Common myeloid progenitor, CD34-positive (primary cell): ENCODE measurements at regions not wholly inside any gene's neighbourhood (a gene's known extent, or its start where the extent isn't known, plus 50 kb on each side); places are given as distances from the start of the nearest gene placed in this dataset.

Source experiments
- CTCF ChIA-PET: fragments of 350-600 bp; sonication (Branson Sonifier 250); formaldehyde crosslinking; loops from one replicate; lab custom pipeline; 2021; ENCODE audit warnings: antibody characterized with exemption; lab: Charles Lee
- POLR2A ChIA-PET: fragments of 350-600 bp; sonication (Branson Sonifier 250); formaldehyde crosslinking; loops from one replicate; lab custom pipeline; 2021; ENCODE audit warnings: antibody characterized with exemption; lab: Charles Lee
- DNase-seq, 3 donors: peaks; one replicate each; pipeline versions ENCODE4 v3.0.0 to v3.0.0-alpha.2; 2013
- H3K27ac ChIP-seq, 2 experiments: 1 replicate in 1 of 2; 2 replicates in 1 of 2; pipeline ENCODE4 v1.7.0; 2013; ENCODE audit warnings: inconsistent platforms in 2 of 2, low read length in 2 of 2, mild to moderate bottlenecking in 2 of 2, low read depth in 1 of 2, moderate library complexity in 1 of 2; ENCODE audit not compliant: severe bottlenecking in 2 of 2, insufficient read depth in 1 of 2, poor library complexity in 1 of 2
- H3K27me3 ChIP-seq, 5 experiments: replicated peaks in 2 of 5; 1 replicate in 3 of 5; 2 replicates in 2 of 5; pipeline versions ENCODE4 v1.6.1 to v1.7.0; 2013; ENCODE audit warnings: low read length in 4 of 5, mild to moderate bottlenecking in 2 of 5, moderate library complexity in 2 of 5, inconsistent platforms in 1 of 5; ENCODE audit not compliant: insufficient read depth in 5 of 5, control insufficient read depth in 4 of 5
- H3K36me3 ChIP-seq, 4 experiments: 1 replicate in 2 of 4; 2 replicates in 2 of 4; pipeline versions ENCODE4 v1.6.1 to v1.7.0; 2013; ENCODE audit warnings: low read length in 3 of 4, control low read depth in 1 of 4, mild to moderate bottlenecking in 1 of 4; ENCODE audit not compliant: control insufficient read depth in 4 of 4, insufficient read depth in 4 of 4
- H3K4me1 ChIP-seq, 4 experiments: 1 replicate in 3 of 4; 2 replicates in 1 of 4; pipeline versions ENCODE4 v1.6.1 to v1.7.1; 2013; ENCODE audit warnings: low read length in 3 of 4, mild to moderate bottlenecking in 3 of 4, control low read depth in 1 of 4, inconsistent platforms in 1 of 4, moderate library complexity in 1 of 4; ENCODE audit not compliant: control insufficient read depth in 4 of 4, insufficient read depth in 4 of 4; ENCODE audit errors: control extremely low read depth in 1 of 4
- H3K4me3 ChIP-seq, 7 experiments: 1 replicate in 4 of 7; 2 replicates in 3 of 7; pipeline versions ENCODE4 v1.5.1 to v1.7.0; 2013; ENCODE audit warnings: mild to moderate bottlenecking in 7 of 7, low read length in 6 of 7, moderate library complexity in 6 of 7, inconsistent platforms in 2 of 7, low read depth in 2 of 7, control low read depth in 1 of 7; ENCODE audit not compliant: insufficient read depth in 4 of 7, control insufficient read depth in 1 of 7; ENCODE audit errors: extremely low read depth in 1 of 7
- H3K9me3 ChIP-seq, 5 experiments: 1 replicate in 4 of 5; 2 replicates in 1 of 5; pipeline versions ENCODE4 v1.6.1 to v1.7.1; 2013; ENCODE audit warnings: low read length in 4 of 5, mild to moderate bottlenecking in 2 of 5, inconsistent platforms in 1 of 5, low read depth in 1 of 5, moderate library complexity in 1 of 5; ENCODE audit not compliant: control insufficient read depth in 4 of 5, insufficient read depth in 2 of 5; ENCODE audit errors: control extremely low read depth in 1 of 5
- WGBS: methylation state at CpG from one replicate; pipeline ENCODE4 v1.1.5; 2013; ENCODE audit not compliant: insufficient coverage; 5-methylcytosine and 5-hydroxymethylcytosine counted together

DNA sequence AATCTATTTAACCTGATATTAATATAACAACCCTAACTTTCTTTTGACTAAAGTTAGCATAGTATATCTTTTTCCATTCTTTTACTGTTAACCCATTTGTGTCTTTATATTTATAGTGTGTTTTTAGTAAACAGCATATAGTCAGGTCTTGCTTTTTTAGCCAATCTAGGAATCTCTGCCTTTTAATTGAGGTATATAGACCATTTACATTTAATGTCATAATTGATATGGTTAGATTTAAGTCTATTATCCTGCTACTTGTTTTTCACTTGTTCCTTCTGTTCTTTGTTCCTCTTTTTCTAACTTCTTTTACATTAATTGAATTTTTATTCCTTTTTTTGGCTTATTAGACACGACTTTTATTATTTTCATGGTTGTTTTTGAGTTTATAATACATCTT is 174.4 kb downstream of the KCTD15 start:
- H3K4me3 ChIP-seq = no peak overlapping the region
- ChIA-PET CTCF (no interaction called here), POLR2A (no interaction called here)
- peaks cover 0 to 4% (median 0%) of the 10 kb centered on the region in 5 experiments for H3K27me3 ChIP-seq
- peaks cover 0 to 22% (median 5%) of the 10 kb centered on the region in 5 experiments for H3K9me3 ChIP-seq
- no peaks in the 10 kb centered on the region for H3K4me1 ChIP-seq
- no peak for DNase-seq
- no peak overlapping the region for H3K27ac ChIP-seq
- no peaks in the 10 kb centered on the region for H3K36me3 ChIP-seq
- WGBS = no CpG with 5 or more reads among the region's 1 CpG

DNA sequence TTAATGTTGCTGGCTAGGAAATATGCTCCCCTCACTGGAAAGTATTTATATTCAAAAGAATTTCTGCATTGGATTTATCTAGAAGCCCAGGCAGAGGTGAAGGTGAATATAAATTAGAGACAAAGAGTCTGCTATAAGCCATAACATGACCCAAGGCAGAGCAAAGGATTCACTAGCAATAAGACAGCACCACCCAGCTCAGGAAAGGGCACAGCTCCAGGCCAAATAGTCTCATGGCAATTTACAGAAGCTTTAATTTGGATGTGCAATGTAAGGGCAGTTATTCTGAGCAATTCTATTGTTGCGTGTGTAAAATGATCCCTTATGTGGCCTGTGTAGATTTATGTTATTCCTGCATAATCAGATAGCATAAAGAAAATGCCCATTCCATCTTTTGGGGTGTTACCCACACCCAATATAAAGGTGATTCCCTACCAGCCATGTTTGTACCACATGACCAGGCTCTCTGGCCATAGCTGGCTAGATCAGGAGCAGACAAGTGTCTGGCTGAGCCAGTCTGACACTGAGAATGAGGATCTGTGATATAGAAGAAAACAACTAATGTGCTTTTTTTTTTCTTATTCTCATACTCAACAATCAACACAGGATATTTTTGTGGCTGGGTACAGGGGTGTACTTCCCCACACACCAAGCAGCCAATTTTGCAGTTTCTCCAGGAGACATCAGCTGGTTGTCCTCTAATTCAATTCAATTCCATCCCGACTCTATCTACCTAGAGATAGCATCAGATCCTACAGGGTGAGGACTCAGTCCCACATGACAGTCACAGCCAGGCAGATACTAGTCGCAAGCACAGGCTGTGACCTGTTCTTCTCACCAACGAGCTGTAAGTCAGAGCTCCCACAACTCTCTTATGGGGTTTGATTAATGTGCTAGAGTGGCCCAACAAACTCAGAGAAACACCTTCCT is 181.4 kb downstream of the KCTD15 start:
- H3K36me3 ChIP-seq = no peaks in the 10 kb centered on the region
- WGBS = 93% methylated on average over 2 of the region's 4 CpGs
- H3K27ac ChIP-seq = no peak overlapping the region

DNA sequence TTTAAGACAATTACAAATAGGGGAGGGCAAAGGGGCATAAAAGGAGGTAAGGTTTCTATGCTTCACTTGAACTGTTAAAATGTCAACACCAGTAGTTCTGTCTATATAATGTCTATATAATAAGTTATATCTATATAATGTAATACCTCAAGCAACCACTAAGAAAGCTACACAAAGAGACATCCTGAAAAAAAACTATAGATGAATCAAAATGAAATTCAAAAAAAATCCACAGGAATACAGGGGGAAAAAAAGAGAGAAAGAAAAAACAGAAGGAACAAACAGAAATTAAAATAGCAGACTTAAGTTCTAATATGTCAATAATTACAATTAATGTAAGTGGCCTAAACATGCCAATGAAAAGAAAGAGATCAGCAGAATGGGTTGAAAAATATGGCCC is 186.0 kb downstream of the KCTD15 start:
- peaks cover 0 to 4% (median 0%) of the 10 kb centered on the region in 5 experiments for H3K27me3 ChIP-seq
- H3K4me3 ChIP-seq = no peak overlapping the region
- no peaks in the 10 kb centered on the region for H3K36me3 ChIP-seq
- no peak overlapping the region for H3K27ac ChIP-seq
- peaks cover 0 to 5% (median 0%) of the 10 kb centered on the region in 5 experiments for H3K9me3 ChIP-seq
- no peaks in the 10 kb centered on the region for H3K4me1 ChIP-seq
- POLR2A ChIA-PET = no interaction called here
- no peak for DNase-seq
- CTCF ChIA-PET = no interaction called here

More for the DNA sequence above, 181.4 kb downstream of the KCTD15 start:
- ChIA-PET POLR2A (no interaction called here), CTCF (no interaction called here)
- Histone ChIP-seq H3K27me3 (peaks cover 0 to 5% (median 0%) of the 10 kb centered on the region in 5 experiments), H3K9me3 (no peaks in the 10 kb centered on the region), H3K4me1 (no peaks in the 10 kb centered on the region), H3K4me3 (no peak overlapping the region)
- no peak for DNase-seq

GRCh38 chr19:33988601-33989000 is 183.7 kb upstream of the LSM14A start:
- 92% methylated on average over 2 of the region's 3 CpGs for WGBS
- ChIA-PET CTCF (interaction anchor here (1.0 kb wide), 1 partner anchor 10 kb away, joined by 3 read pairs; no protein-coding TSS in a partner anchor), POLR2A (no interaction called here)
- DNase-seq = no peak
- Histone ChIP-seq H3K4me3 (no peak overlapping the region), H3K27me3 (peaks cover 0 to 6% (median 0%) of the 10 kb centered on the region in 5 experiments), H3K9me3 (peaks cover 0 to 35% (median 3%) of the 10 kb centered on the region in 5 experiments), H3K27ac (no peak overlapping the region), H3K36me3 (no peaks in the 10 kb centered on the region), H3K4me1 (no peaks in the 10 kb centered on the region)

DNA sequence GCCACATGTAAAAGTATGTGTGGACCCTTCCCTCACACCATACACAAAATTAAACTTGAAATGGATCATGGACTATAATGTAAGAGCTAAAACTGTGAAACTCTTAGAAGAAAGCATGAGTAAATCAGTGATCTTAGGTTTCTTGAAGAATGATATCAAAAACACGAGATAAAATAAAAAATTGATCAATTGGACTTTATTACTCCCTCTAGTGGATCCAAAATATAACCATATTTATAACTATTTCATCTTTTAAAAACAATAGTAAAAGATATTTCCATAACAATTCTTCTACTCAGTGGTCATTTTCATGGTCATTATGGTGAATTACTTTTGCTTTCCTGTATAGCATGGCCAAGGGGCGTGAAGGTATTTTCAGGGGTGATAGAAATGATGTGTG is 174.6 kb upstream of the LSM14A start:
- no peaks in the 10 kb centered on the region for H3K36me3 ChIP-seq
- H3K27me3 ChIP-seq = peaks cover 0 to 3% (median 0%) of the 10 kb centered on the region in 5 experiments
- no peak for DNase-seq
- no peak overlapping the region for H3K27ac ChIP-seq
- no peak overlapping the region for H3K4me3 ChIP-seq
- POLR2A ChIA-PET = no interaction called here
- no peaks in the 10 kb centered on the region for H3K4me1 ChIP-seq
- CTCF ChIA-PET = interaction anchor here (0.7 to 1.7 kb wide), 9 partner anchors 9 to 220 kb away, joined by 3 to 19 read pairs (median 5); no protein-coding TSS in a partner anchor
- WGBS = no CpG with 5 or more reads among the region's 2 CpGs
- H3K9me3 ChIP-seq = peaks cover 0 to 8% (median 0%) of the 10 kb centered on the region in 5 experiments

GRCh38 chr19:33998302-33998701 is 174.0 kb upstream of the LSM14A start:
- H3K36me3 ChIP-seq = no peaks in the 10 kb centered on the region
- WGBS = 53% methylated on average over 2 of the region's 5 CpGs
- H3K9me3 ChIP-seq = peaks cover 0 to 2% (median 0%) of the 10 kb centered on the region in 5 experiments
- no peak overlapping the region for H3K4me3 ChIP-seq
- H3K27ac ChIP-seq = no peak overlapping the region
- H3K27me3 ChIP-seq = peaks cover 0 to 3% (median 0%) of the 10 kb centered on the region in 5 experiments
- ChIA-PET POLR2A (no interaction called here), CTCF (interaction anchor here (0.6 to 1.7 kb wide), 16 partner anchors 8 to 221 kb away, joined by 3 to 19 read pairs (median 3); no protein-coding TSS in a partner anchor)
- no peak for DNase-seq
- peaks cover 0 to 2% (median 0%) of the 10 kb centered on the region in 4 experiments for H3K4me1 ChIP-seq
